AG04450 (cell line): ENCODE measurements at regions not wholly inside any gene's neighbourhood (a gene's known extent, or its start where the extent isn't known, plus 50 kb on each side); places are given as distances from the start of the nearest gene placed in this dataset.

Experiments
- CTCF ChIA-PET: fragments of 300-600, 350-600 bp; formaldehyde crosslinking; extraction: SDS; loops from one replicate; lab custom pipeline; 2022; ENCODE audit warnings: antibody characterized with exemption, inconsistent platforms; lab: Charles Lee
- POLR2A ChIA-PET: fragments of 350-600 bp; formaldehyde crosslinking; extraction: SDS; loops from one replicate; lab custom pipeline; 2021; ENCODE audit warnings: antibody characterized with exemption, inconsistent platforms; lab: Yijun Ruan, JAX
- DNase-seq: peaks from one replicate; pipeline ENCODE4 v3.0.0-alpha.2; 2011; ENCODE audit warnings: low read depth, low spot score
- H3K27ac ChIP-seq: one replicate; pipeline ENCODE4 v1.5.1; 2012; ENCODE audit warnings: low read depth, low read length, control low read depth
- H3K27me3 ChIP-seq: one replicate; pipeline ENCODE4 v1.6.0; 2012; ENCODE audit warnings: low read length; ENCODE audit not compliant: control insufficient read depth, insufficient read depth
- H3K4me3 ChIP-seq: 2 replicates; pipeline ENCODE4 v1.5.1; 2011; ENCODE audit warnings: mild to moderate bottlenecking, low read depth, low read length, control low read depth
- H3K9me3 ChIP-seq: 2 replicates; pipeline ENCODE4 v1.5.1; 2012; ENCODE audit warnings: low read length; ENCODE audit not compliant: control insufficient read depth, insufficient read depth
- TF ChIP-seq, protein P1 (sequence below): IDR thresholded peaks from 2 replicates; pipeline ENCODE4 v1.5.1; 2011; ENCODE audit warnings: low read depth, low read length, control low read depth, inconsistent platforms

DNA sequence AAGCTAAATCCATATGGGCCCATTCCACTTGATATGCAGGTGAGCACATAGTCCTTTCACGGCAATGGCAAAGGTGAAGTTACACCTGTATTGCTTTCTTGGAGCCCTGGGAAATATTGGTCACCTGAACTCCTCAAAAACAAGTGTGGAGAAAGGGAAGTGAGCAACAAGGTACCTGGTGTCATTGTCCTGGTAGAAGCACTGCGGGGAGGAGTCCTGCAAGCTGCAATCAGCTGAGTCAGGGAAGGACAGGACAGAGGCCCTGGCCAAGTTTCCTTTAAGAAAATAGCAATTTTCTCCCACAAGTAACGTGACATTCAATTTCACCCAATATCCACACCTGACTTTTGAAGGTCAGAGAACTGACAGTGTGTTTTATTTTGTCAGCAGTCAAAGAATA is 389.1 kb downstream of the IRS2 start:
- H3K27me3 ChIP-seq = no peaks in the 10 kb centered on the region
- POLR2A ChIA-PET = no interaction called here
- no peak overlapping the region for H3K4me3 ChIP-seq
- no peak overlapping the region for H3K27ac ChIP-seq
- H3K9me3 ChIP-seq = no peaks in the 10 kb centered on the region
- DNase-seq = no peak
- TF ChIP-seq, protein P1, sequence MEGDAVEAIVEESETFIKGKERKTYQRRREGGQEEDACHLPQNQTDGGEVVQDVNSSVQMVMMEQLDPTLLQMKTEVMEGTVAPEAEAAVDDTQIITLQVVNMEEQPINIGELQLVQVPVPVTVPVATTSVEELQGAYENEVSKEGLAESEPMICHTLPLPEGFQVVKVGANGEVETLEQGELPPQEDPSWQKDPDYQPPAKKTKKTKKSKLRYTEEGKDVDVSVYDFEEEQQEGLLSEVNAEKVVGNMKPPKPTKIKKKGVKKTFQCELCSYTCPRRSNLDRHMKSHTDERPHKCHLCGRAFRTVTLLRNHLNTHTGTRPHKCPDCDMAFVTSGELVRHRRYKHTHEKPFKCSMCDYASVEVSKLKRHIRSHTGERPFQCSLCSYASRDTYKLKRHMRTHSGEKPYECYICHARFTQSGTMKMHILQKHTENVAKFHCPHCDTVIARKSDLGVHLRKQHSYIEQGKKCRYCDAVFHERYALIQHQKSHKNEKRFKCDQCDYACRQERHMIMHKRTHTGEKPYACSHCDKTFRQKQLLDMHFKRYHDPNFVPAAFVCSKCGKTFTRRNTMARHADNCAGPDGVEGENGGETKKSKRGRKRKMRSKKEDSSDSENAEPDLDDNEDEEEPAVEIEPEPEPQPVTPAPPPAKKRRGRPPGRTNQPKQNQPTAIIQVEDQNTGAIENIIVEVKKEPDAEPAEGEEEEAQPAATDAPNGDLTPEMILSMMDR = no peak
- CTCF ChIA-PET = no interaction called here

DNA sequence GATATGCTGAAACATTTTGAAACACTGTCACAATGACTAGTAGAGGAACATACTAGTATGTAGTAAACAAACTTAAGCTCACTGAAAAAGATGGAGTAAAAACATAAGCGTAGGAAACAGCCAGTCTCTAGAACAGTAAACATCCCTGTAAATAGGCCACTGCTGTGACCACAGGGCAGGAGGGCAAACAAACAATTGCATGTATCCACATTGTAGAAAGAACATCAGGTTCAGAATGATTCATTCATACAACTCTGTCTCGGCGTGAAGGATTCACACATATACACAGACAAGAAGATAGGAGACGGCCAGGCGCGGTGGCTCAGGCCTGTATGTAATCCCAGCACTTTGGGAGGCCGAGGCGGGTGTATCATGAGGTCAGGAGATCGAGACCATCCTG is 390.1 kb downstream of the IRS2 start:
- Histone ChIP-seq H3K9me3 (no peaks in the 10 kb centered on the region), H3K27me3 (no peaks in the 10 kb centered on the region), H3K4me3 (no peak overlapping the region), H3K27ac (no peak overlapping the region)
- ChIA-PET CTCF (no interaction called here), POLR2A (no interaction called here)
- no peak for DNase-seq
- TF ChIP-seq, protein P1 = no peak

DNA sequence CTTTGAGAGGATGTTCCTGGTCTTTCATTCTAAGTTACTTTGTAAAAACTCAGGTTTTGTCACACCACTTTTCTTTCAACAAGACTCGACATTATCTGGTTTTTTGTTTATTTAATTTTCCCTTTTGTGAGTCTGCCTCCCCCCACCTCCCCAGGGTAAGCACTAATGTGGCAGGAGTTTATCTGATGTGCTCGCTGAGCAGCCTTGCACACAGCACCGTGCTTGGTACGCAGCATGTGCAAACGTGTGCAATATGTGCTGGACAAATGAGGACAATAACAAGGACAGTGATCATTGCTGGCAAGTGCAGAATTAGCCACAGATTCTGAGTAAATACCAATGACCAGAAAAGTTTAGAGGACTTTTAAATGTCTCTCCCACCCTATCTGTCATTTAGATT is 391.4 kb downstream of the IRS2 start:
- ChIA-PET POLR2A (no interaction called here), CTCF (no interaction called here)
- no peak overlapping the region for H3K4me3 ChIP-seq
- no peak for DNase-seq
- no peak overlapping the region for H3K27ac ChIP-seq
- TF ChIP-seq, protein P1 = no peak
- H3K27me3 ChIP-seq = no peaks in the 10 kb centered on the region
- H3K9me3 ChIP-seq = no peaks in the 10 kb centered on the region

DNA sequence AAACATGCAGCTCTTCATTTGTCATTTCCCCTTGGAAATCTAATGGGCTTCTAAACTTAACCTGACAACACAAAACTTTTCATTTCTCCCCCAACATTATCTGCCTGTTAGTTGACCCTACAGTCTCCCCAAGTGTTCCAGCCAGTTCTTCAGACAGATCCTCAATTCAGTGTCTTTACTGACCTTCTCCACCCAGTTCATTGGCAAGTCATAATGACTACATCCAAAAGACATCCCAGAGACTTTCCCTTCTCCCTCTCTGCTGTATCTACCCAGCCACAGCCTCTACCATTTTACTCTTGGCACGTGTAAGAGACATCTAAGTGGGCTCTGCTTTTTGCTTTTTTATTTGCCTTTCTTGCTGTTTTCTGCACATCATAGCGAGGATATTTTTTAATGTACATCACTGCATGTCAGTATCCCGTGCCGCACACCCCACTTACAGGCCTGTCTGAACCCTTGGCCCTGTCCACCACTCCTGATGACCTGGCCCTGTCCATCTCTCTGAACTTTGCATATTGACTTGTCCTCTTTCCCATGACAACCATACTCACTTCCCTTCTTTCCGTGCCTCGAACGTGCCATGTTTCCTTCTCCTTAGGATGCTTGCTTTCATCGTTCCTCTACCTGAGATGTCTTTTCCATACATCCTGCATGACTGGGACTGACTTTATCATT is 391.9 kb downstream of the IRS2 start:
- POLR2A ChIA-PET = no interaction called here
- Histone ChIP-seq H3K4me3 (no peak overlapping the region), H3K9me3 (no peaks in the 10 kb centered on the region), H3K27ac (no peak overlapping the region), H3K27me3 (no peaks in the 10 kb centered on the region)
- TF ChIP-seq, protein P1 = no peak
- CTCF ChIA-PET = no interaction called here
- DNase-seq = no peak

DNA sequence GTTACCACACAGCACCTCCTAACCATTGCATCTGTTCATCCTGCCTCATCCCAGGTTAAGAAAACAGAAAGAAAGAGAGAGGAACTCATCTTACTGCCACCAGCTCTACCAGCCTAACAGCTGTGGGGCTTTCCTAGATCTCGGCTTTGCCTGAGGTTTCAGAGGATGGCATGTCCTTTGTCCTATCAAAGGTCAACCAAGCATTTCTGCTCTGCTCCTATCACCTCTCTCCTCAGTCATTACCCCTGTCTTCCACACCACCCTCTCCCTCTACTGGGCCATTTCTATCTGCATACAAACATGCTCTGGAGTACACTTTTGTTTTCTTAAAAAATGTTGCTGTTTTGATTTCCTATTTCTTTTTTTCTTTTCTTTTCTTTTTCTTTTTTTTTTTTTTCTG is 393.3 kb downstream of the IRS2 start:
- Histone ChIP-seq H3K27ac (no peak overlapping the region), H3K27me3 (no peaks in the 10 kb centered on the region), H3K4me3 (no peak overlapping the region), H3K9me3 (no peaks in the 10 kb centered on the region)
- POLR2A ChIA-PET = no interaction called here
- TF ChIP-seq, protein P1 = no peak
- CTCF ChIA-PET = interaction anchor here (0.7 kb wide), 1 partner anchor 17 kb away, joined by 3 read pairs; no protein-coding TSS in a partner anchor
- no peak for DNase-seq
